HG02970 (cell line): ENCODE measurements at regions not wholly inside any gene's neighbourhood (a gene's known extent, or its start where the extent isn't known, plus 50 kb on each side); places are given as distances from the start of the nearest gene placed in this dataset.

Experiments used
- ATAC-seq: cut with Tn5 transposase; IDR thresholded peaks from one replicate; pipeline ENCODE4 v1.9.1; 2021; ENCODE audit warnings: mild to moderate bottlenecking, moderate library complexity, moderate number of reproducible peaks; ENCODE audit not compliant: unreplicated experiment, low FRiP score

GRCh38 chr7:131188367-131189339 lies 139.0 kb upstream of the MKLN1 start:
- peak; percentile 71 for ATAC-seq

DNA sequence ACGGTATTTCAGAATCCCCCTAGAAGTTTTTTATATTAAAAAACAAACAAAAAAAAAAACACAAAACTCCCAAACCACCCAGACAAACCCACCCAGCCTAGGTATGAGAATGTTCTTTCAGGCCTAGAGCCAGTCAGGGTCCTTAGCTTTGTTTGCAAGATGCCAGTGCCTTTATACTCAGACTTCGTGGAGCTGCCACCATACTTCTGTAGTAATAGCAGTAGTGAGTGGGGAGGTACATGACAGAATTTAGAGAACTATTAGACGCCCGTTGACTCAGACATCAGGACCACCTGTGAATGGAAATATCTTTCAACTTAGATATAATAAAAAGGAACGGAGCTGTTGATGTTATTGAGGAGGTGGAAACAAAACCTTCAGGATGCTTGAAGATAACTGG lies 138.2 kb upstream of the MKLN1 start:
- ATAC-seq, result no peak

GRCh38 chr7:131190146-131190545 lies 137.5 kb upstream of the MKLN1 start:
- no peak for ATAC-seq

GRCh38 chr7:131190581-131190980 lies 137.1 kb upstream of the MKLN1 start:
- no peak for ATAC-seq

DNA sequence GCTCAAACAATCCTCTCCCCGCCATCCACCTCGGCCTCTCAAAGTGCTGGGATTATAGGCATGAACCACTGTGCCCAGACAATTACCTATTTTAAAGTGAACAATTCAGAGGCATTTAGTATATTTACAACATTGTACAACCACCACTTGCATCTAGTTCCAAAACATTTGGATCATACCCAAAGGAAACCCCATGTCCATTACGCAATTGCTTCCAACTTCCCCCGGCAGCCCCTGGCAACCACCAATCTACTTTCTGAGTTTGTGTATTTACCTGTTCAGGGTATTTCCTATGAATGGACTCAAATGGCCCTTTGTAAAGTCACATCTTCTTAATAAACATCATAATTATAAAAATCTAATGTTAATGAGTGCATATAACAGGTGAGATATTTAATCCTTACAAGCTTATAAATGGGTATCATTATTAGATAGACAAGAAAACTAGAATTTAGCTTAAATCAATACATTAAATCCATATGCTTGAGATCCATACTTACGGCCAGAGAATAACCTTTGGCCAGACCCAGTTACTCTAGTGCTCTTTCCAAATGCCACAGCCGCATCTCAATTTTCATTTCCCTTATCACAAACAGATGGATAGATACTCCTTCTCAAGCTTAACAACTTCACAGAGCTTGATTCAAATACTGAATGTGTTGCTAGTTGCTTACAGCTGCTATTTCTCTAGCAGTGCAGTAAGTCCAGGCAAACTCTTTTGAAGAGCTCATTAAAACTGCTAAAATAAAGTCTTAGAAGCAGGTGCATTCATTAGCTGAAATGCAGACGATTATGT lies 133.4 kb upstream of the MKLN1 start:
- ATAC-seq, result no peak

GRCh38 chr7:131196803-131197202 lies 130.9 kb upstream of the MKLN1 start:
- ATAC-seq, result no peak

- ATAC-seq, result no peak
These were observed 129.6 kb upstream of the MKLN1 start for GRCh38 chr7:131197920-131198615.

DNA sequence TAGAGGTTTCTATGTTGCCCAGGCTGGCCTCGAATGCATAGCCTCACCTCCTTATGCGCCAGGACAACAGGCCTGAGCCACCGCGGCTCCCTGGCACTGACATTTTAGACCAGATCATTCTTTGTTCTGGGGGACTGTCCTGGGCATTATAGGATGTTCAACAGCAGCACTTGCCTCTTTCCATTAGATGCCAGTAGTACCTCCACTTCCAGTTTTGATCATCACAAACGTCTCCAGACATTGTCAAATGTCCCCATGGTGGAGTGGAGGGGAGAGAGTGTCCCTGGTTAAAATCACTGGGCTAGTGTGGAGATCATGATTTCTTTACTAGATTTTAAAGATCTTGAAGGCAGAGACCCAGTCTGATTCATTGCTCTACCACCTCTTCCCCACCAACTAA lies 125.2 kb upstream of the MKLN1 start:
- ATAC-seq, result no peak

GRCh38 chr7:131203291-131203976 lies 124.2 kb upstream of the MKLN1 start:
- ATAC-seq, result no peak

DNA sequence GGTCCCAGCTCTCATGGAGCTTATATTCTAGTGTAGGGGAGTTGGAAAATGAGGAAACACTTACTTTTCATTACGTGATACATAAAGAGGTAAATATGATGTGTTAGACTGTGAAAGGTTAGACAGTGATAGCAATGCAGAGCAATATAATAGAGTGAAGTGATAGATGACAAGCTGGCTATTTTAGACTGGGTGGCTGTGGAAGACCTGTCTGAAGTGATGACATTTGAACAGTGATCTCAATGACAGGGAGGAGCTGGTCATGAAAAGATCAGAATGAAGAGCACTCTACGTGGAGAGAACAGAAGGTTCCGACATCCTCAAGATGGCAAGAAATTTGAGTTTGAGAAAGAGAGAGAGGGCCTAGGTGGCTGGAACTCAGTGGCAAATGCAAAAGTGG lies 118.9 kb upstream of the MKLN1 start:
- ATAC-seq, result no peak

- no peak for ATAC-seq
These were observed 117.1 kb upstream of the MKLN1 start for GRCh38 chr7:131210618-131211017.

- ATAC-seq, result no peak
These were observed 116.2 kb upstream of the MKLN1 start for GRCh38 chr7:131211500-131211899.

DNA sequence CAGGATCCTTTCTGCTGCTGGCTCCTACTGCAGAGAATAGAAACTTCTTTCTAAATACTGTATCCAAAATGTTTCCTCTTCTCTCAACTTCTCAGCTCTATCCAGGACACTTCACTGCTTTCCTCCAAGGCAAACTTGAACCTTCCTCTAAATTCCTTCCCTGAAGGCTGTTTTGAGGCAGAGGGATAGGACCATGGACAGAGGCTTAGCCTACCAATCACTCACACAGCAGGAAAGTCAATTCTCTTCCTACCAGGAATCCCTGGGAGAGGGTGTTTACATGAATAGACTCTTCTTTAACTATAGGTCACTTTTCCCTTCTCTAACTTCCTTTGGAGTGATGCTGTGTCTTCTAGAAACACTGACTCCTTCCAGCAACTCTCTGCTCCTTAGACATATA lies 115.6 kb upstream of the MKLN1 start:
- ATAC-seq, result no peak

- no peak for ATAC-seq
These were observed 108.9 kb upstream of the MKLN1 start for GRCh38 chr7:131218727-131219128.

- ATAC-seq, result no peak
These were observed 108.2 kb upstream of the MKLN1 start for GRCh38 chr7:131219312-131220041.

- no peak for ATAC-seq
These were observed 106.6 kb upstream of the MKLN1 start for GRCh38 chr7:131221061-131221460.

DNA sequence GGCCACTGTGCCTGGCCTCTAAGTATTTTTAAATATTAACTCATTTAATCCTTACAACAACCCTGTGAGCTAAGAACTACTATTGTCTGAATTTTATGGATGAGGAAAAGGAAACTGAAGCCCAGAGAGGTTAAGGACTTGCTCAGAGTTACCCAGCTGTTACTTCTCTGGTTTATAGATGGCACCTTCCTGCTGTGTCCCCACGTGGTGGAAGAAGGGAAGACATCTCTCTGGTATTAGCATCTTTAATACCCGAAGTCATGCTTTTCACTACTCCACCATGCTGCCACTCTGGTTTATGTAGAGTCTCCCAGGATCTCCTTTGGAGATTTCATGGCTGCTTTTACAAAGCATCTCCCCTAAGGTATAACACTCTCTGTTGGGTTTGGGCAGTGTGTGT lies 105.5 kb upstream of the MKLN1 start:
- no peak for ATAC-seq

- no peak for ATAC-seq
These were observed 104.5 kb upstream of the MKLN1 start for GRCh38 chr7:131223151-131223550.

- no peak for ATAC-seq
These were observed 102.7 kb upstream of the MKLN1 start for GRCh38 chr7:131224996-131225395.
